HG03457 (cell line): ENCODE measurements at regions not wholly inside any gene's neighbourhood (a gene's known extent, or its start where the extent isn't known, plus 50 kb on each side); places are given as distances from the start of the nearest gene placed in this dataset.

Source experiments
- ATAC-seq: cut with Tn5 transposase; IDR thresholded peaks from one replicate; pipeline ENCODE4 v1.9.1; 2021; ENCODE audit warnings: moderate number of reproducible peaks; ENCODE audit not compliant: unreplicated experiment

DNA sequence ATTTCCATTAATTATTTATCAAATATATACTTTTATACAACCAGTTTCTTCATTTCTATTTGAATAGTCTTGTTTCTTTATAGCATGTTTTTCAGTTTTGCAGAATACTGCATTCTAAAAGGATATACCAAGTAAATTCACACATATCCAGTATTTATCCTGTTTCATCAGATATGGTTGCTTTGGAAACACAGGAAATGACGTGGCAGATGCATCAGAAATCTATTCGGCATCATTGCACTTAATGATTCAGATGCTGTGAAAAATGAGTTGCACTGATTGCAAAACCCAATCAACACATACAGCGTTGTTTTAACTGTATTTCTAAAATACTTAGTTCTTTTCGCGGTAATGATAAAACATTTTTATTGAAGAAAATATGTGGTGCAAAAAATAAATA is 594.9 kb downstream of the CDH26 start:
- ATAC-seq: no peak

DNA sequence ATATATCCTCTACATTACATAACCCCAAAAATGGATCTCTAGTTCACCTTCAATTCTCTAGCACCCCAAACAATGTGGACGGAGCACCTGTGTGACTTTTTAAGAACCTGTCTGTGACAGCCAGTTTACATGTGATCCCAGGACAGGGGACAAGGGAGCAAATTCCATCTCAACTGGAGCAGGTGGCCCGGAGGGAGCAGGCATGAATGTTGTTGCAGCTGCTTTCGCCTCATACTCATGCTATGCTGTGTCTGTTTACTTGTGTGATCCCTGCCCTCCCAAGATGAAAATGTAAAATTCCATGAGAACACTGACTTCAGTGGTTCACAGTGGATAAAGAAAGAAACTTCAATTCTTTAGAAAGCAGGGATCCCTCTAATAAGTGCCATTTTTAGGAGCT is 600.3 kb downstream of the CDH26 start:
- no peak for ATAC-seq

DNA sequence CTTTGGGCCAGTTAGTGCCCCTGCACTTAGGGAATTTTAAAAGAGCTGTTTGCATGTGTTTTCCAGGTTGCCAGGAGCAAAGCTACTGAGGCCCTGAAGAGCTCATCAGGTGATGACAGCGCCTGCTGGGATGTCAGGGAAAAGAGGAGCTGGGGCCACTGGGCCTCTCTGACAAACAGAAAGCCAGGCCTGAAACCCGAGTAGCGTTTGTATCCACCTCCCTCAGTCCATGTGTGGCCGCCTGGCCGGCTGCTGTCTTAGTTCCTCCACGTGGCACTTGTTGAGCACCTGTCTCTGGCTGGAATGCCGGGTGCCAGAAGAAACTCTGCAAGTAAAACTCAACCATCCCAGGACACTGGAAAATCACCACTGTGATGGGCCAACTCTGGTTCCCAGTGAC is 601.2 kb downstream of the CDH26 start:
- ATAC-seq: no peak

DNA sequence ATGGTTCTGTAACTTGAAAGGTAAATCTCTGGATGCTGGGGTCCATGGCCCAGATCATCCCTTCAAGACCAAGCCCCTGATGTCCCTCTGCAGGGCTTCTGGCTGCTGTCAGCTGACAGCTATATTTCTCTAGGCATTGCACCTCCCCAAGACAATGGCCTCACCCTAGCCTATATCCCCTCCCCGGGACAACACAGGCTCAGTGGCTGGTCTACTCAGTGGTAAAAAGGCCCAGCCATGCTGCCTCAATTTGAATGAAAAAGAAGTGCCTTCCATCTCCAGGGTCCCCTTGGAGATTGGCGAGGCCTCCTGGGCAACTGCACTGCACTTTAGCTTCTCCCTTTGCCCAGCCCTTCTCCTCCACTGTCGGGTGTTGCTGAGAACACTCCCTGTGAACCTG is 602.8 kb downstream of the CDH26 start:
- no peak for ATAC-seq

DNA sequence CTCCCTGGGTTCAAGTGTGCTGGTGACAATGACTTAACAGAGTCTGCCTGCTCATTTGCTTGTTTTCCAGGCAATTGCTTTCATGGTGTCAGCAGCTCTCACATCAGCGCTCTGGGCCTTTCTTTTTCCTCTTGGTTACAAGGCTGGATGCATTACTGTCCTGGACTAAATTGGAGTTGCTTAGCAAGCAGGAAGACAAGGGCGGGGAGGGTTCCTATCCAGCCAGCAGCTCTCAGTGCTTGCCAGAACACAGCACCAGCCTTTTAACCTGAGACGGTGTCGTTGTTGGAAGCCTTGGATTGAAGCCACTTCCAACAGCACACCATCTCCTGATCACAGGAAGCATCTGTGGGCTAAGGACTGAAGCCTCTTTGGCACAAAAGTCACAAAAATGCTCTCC is 606.9 kb downstream of the CDH26 start:
- ATAC-seq: no peak

DNA sequence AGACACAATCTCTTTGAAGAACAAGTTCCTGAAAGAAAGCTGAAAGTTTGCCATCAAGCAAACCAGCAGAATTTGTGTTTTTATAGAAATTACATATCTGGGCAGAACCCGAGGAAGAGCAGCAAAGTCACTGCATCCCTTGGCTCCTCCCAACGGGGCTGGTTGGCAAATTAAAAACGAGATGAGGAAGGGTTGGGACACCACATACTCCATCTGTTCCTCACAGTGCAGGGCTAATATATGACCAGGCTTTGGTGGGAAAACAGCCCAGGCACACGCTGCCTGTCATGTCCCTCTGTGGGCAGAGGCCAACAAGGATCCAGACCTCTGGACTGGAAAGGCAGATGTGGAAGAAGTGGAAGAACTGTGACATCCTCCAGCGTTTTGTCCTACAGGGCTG is 607.3 kb downstream of the CDH26 start:
- no peak for ATAC-seq

DNA sequence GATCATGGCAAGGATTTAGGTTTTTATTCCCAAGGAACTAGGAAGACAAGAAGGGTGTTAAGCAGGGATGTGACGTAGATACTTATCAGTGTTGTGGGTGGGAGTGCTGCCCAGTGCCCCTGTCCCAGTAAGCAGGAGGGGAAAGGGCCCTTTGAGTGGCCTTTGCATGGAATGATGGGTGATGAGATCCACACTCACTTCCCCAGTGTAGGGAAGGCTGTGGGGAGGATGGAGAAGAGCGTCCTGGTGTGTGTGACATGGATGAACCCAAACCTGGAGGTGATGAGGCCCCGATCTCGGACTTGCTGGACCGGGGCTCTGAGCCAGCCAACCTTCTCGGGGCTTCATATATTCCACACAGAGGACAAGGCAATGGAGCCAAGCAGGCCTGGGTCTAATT is 610.9 kb downstream of the CDH26 start:
- ATAC-seq: no peak

DNA sequence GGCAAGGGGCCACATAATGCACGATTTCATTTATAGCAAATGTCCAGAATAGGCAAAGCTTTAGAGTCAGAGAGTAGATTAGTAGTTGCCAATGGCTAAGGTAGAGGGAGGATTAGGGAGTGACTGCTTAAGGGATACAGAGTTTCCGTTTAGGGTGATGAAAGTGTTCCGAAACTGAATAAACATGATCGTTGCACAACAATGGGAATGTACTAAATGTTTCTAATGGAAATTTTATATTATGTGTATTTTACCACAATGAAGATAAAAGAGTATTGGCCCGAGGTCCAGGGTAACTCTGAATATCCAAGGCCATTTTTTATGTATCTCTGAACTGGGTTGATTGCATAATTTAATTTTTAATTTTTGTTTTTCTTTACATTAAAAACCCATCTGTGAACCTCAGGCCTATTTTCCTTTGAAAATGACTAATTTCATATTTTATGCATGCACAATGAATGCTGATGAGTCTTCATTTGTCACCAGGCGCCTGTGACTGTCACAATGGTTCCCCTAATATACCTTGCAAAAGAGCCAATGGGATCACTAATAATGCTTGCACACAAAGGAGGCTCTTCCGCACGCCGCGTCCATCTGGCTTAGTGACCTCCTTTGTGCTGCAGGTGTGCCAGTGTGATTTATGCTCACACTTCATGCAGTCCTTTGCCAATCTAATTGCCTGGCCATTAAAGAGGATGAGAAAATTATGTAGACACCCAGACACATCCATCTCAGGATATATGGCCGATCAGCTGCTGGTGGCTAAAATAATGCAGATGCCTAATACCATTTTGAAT is 612.5 kb downstream of the CDH26 start:
- no peak for ATAC-seq

DNA sequence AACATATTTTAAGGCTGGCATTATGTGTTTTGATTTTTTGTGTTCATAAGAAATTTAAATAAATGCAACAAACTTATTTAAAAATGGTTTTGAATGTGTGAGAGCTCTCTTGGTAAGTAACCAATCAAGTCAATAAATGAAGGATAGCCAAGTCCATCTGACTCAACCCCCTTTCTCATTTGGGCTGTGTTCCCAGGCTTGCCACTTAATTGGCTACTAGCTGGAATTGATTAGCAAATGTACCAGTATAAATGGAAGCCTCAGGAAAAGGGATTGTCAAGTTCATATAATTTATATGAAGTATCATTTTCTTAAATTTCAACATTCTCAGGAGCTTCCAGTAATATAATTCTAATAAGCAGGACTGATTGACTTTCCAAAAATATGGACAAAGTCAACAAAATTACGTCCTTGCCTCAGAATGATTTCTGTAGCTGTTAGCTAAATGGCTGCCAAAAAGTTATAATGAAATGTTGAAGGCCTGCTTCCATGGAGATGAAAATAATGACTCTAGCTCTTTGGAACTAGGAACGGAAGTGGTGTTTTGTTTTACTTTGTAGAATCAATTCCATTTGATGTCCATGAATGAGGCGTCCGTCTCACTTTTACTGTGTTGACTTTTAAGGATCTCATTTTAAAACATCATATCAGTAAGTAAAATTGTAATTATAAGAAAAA is 614.9 kb downstream of the CDH26 start:
- no peak for ATAC-seq

DNA sequence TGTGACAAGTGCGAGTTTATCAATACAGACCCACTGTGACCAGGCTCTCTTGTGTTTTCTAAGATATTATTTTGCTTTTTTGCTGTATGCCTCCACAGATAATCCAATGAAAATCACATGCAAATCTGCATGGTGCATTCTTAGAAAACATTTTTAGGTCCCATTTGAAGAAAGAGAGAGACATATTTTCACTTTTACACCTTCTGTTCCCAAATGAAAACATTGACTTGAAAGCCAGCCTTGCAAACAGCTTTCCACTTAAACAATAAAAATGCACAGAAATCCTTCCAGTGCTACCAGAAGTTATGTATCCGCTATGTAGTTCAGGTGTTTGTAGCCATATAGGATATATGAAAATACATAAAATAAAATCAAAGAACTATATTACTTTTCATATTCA is 618.0 kb downstream of the CDH26 start:
- no peak for ATAC-seq

DNA sequence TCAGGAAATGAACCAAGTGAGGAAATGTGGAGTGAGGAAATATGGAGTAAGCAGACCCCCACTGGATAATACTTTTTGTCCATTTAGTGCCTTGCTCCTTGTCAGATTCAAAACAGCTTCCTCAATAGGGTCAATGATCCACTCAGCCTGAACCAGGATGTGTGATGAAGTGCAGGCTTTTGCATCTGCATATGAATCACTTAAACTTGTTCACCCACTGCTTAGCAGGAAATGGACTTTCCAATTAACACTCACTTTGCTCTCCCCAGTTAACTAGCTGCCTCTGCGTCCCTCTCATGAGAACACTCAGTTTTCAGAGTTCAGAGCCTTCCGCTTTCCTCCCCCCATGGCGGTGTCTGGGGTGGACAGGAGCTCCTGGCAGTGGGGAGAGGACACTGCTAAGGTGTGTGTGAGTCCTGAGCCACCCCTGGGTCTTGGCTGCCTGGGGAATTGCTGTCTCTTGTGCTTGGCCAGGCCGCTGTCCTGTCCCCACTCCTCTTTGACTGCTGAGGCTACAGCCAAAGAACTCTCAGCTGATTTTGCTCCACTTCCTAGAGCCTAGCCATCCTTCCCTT is 621.8 kb downstream of the CDH26 start:
- ATAC-seq: no peak

DNA sequence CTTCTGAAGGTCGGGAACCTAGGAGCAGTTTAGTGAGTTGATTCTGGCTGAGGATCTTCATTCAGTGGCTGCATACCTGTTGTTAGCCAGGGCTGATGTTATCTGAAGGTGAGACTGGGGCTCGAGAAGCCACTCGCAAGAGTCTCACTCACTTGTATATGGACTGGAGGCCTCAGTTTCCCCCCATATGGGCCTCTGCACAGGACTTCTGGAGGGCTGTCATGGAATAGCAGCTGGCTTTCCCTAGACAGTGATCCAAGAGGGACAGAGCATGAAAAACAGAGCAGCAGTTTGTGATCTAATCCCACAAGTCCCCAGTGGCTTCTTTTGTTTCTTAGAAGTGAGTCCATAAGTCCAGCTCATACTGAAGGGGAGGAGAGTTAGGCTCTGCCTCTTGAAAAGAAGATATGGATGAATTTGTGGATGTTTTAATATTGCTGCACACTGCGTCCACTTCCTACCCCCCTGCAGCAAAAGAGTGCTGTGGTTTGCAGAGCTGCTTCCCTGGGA is 623.4 kb downstream of the CDH26 start:
- ATAC-seq: no peak

DNA sequence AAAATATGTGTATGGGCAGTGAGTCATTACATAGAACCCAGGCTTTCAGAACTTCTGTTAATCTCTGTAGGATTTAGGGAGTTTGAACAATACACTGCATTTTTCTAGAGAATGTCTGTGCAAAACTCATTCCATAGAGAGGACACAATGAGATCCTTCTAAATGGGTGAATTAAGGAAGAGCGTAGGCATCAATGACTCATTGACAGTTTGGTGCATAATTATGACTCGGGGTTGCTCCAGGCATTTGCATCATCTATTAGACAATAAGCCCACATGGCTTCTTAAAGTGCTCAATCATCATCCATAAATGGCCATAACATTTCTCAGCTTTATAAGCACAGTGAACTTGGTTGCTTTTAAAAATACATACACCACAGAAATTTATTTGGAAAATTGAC is 625.5 kb downstream of the CDH26 start:
- no peak for ATAC-seq

DNA sequence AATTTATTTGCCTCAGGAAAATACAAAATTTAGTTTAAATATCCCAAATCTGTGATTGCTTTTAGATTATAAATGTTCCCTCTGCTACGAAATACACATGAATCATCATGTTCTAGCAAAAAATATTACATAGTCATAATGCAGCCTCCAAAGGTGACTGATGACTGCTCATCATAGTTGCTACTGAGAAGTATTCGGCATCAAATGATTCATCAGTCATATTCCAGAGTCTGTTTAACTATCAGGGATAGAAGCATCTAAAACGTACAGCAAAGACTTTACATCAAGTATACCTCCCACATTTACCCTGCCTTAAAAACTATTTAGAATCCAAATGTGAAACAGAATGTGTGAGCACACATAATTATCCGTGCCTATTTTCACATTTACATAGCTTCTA is 626.0 kb downstream of the CDH26 start:
- no peak for ATAC-seq

DNA sequence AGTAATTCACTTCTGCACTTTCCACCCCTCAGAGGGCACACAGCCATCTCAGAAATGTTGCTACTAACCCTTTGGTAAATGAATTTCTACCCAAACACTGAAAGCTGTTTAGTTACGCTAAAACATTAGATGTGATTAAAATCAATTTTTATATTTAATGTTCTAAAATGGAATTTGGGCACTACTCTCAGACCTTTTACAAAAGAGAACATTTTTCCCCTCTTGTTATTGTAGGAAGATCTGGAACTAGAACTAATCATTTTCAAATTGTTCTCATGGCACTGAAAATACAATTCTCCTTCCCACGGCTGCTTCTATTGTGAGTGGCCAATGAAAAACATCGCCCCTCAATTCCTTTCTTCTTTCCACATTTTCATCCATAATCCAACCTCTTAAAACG is 627.4 kb downstream of the CDH26 start:
- no peak for ATAC-seq

DNA sequence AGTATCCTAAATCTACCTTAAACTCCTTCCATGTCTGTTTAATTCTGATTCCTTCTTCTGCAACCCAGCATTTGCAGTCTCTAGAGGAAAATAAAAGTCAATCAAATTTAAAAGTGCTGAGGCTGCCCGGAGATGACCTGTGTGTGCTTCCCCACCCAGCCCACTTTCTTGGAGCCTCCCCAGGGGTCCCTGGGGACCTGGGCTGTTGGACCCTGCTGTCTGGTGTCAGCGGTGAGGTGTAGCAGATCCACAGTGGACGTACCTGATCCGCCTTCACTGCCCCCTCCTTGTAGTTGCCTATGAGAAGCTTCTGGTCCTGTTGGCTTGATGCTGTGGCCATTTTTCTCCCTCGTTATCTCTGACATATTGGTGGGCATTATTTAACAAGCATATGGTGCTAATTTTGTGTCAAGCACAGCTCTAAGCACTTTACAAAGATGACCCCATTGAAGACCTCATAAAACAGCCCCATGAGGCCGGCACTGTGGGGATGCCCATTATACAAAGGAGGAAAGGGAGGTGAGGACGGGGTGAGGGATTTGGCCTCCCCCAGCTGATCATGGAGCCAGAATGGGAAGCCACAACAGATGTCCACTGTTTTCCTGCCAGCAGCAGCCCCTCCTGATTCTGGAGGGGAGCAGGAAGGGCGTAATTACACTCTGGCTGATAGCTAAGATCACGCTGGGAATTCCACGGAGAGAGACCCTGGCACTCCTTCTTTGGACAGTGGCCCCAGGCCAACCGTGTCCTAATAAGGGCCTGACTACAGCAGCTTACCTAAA is 628.2 kb downstream of the CDH26 start:
- no peak for ATAC-seq

DNA sequence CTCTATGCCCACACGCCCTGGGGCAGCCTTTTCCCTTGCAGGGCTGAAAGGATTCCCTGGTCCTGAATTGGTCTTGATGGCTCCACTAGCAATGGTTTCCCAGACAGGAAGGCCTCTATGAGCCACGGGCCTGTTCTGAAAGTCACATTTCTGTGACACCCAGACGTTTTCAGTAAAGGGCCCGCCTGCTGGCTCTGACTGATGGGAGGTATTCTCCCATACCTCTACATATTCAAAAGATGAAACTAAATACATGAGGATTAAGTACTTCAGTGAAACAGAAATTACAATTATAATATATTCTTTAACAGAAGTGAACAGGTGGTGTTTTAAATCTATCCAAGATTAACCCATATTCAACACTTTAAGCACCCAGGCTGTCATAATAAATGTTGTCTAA is 629.8 kb downstream of the CDH26 start:
- no peak for ATAC-seq

DNA sequence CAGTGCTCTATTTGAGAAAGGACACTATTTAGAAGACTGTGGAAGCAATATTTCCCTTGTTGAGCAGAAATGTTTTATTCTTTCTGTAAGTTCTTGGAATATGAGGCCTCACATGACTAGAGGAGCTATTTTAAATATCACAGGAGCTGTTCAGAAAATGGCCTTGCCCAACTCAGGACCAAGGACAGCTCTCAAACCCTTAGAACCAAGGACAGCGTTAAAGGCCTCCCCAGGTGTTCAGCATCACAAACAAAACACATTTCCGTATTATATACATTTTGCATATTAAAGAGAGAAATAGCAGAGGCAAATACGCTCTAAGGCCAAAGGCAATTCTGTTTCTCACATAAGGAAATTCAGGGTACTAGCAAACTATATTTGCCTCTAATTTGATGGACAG is 631.4 kb downstream of the CDH26 start:
- ATAC-seq: no peak

DNA sequence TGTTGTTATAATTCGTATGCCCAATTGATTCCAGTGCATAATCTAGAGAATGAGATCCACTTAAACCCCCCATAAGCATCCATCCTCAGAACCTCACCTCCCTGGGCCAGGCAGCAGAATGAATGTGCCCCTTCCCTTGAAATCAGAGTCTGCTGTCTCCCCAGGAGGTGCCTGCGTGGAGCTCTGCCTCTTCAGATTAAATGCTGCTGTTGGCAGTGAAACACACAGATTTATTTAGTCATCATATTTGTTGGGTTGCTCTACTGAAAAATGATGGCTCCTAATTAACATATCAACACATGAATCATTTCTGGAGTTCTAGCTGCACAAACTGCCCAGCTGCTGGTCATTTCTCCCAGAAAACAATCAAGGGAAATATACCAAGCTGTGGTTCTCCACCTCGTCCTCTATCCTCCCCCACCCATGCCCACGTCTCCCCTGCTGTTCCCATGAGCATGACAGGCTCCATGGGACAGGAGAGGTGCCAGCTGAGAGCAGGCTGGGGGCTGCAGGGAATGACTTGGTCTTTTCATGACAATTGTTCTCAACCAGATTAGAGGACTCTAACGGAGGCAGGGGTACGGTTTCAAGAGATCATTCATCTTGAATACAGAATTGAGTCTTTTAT is 633.1 kb downstream of the CDH26 start:
- ATAC-seq: no peak

DNA sequence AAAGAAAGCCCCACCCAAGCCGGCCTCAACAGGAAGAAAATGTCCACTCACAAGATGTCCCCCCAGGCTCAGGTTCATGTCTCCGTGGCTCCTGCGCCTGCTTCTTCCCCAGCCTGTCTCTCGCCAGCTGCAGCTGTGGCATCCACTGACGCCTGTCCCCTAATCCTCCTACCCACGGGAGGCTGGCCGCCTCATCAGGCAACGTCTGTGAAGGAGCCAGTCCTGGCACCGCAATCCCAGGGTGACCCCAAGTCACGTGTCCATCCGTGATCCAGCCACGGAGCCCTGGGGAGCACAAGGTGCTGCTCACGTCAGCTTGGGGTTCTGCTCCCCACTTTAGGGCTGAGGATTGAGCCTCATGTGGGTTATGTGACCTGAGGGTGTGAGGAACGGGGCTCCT is 640.3 kb downstream of the CDH26 start:
- no peak for ATAC-seq

DNA sequence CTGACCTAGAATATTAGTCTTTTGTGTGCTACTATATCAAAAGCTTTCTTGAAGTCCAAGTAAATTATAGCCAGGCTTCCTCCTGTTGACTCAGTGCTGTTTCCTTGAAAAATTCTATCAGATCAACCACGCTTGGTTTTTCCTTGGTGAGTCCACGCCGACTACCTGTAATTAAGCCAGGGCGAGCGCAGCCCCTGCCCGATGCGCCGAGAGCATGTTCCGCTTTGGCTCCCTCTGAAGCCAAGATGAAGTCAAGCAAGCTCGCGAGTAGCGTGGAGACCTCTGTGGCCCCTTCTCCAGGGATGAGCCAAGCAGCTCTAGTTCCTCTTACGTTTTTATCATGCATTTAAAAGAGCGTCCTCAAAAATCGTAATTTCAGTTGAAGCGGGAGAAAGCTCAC is 641.2 kb downstream of the CDH26 start:
- ATAC-seq: no peak
